ENCODE measurements at regions not wholly inside any gene's neighbourhood (a gene's known extent, or its start where the extent isn't known, plus 50 kb on each side); places are given as distances from the start of the nearest gene placed in this dataset.

DNA sequence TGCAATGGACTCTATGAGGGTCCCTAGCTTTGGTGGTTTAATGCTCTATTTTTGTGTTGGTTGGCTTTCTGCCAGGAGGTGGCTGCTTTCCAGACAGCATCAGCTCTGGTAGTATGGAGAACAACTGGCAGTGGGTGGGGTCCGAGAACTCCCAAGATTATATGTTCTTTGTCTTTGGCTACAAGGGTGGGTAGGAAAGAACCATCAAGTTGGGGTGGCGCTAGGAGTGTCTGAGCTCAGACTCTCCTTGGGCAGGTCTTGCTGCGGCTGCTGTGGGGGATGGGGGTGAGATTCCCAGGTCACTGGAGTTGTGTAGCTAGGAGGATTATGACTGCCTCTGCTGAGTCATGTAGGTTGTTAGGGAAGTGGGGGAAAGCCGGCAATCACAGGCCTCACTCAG, 976.1 kb upstream of the GYPC start:
- Histone ChIP-seq H3K23ac (ENCODE audit: low read length in 2 of 2) (no peak overlapping the region), H4K8ac (ENCODE audit: low read length) (no peak overlapping the region), H3K18ac (ENCODE audit: low read depth in 1 of 2, low read length in 2 of 2) (no peak overlapping the region), H2AK5ac (ENCODE audit: low read length, severe bottlenecking) (no peak overlapping the region), H2BK12ac (ENCODE audit: low read length in 2 of 2) (no peak overlapping the region), H4K91ac (ENCODE audit: low read length) (no peak overlapping the region), H2BK15ac (ENCODE audit: low read depth, poor library complexity, severe bottlenecking) (no peak overlapping the region), H3K27me3 (ENCODE audit: control insufficient read depth in 1 of 2, insufficient read depth in 1 of 2, low read length in 2 of 2) (no peaks in the 10 kb centered on the region), H3K36me3 (ENCODE audit: control insufficient read depth in 1 of 2, insufficient read depth in 2 of 2, low read depth in 1 of 2, low read length in 2 of 2) (no peaks in the 10 kb centered on the region), H3K4me3 (ENCODE audit: insufficient read depth in 1 of 2, low read depth in 1 of 2, low read length in 2 of 2) (no peak overlapping the region), H3K14ac (ENCODE audit: low read length in 2 of 2) (no peak overlapping the region), H3K4me1 (ENCODE audit: control insufficient read depth, insufficient read depth, low read depth, low read length) (no peaks in the 10 kb centered on the region), H3K9me3 (ENCODE audit: control insufficient read depth, low read length) (peaks cover 9% of the 10 kb centered on the region), H2BK5ac (ENCODE audit: low read depth, low read length, poor library complexity, severe bottlenecking) (no peak overlapping the region), H2BK120ac (ENCODE audit: low read depth, low read length) (no peak overlapping the region), H2AFZ (ENCODE audit: low read depth, low read length) (no peak overlapping the region), H3K79me1 (replicated peaks; ENCODE audit: low read length, poor library complexity, severe bottlenecking) (no peaks in the 10 kb centered on the region), H3K9ac (ENCODE audit: low read length) (no peak overlapping the region), H3K27ac (ENCODE audit: low read length, poor library complexity, severe bottlenecking) (no peak overlapping the region), H3K4ac (ENCODE audit: low read depth in 1 of 2, low read length in 2 of 2) (no peak overlapping the region), H3K4me2 (ENCODE audit: low read length, poor library complexity, severe bottlenecking) (no peak overlapping the region)
- no peak for DNase-seq
- WGBS = 76% methylated on average over 3 of the region's 4 CpGs

DNA sequence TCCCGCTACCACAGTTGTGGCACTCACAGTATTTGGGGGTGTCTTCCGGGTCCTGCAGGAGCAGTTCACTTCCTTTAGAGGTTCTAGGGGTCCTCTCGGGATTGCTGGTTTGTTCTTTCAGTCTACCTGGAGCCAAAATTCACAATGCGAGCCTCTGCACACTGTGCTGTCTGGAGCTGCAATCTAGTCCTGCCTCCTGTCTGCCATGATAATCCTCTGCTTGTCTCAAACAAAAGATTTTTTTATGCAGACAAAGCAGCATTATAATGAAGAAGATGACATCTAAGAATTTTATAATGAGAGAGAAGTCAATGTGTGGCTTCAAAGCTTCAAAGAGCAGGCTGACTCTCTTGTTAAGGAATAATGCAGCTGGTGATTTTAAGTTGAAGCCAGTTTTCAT, 975.1 kb upstream of the GYPC start:
- no peak overlapping the region for H3K27ac ChIP-seq (ENCODE audit: low read length, poor library complexity, severe bottlenecking)
- no peak overlapping the region for H3K14ac ChIP-seq (ENCODE audit: low read length in 2 of 2)
- no peak overlapping the region for H3K18ac ChIP-seq (ENCODE audit: low read depth in 1 of 2, low read length in 2 of 2)
- H2AK5ac ChIP-seq (ENCODE audit: low read length, severe bottlenecking) = no peak overlapping the region
- no peak overlapping the region for H3K4ac ChIP-seq (ENCODE audit: low read depth in 1 of 2, low read length in 2 of 2)
- H3K23ac ChIP-seq (ENCODE audit: low read length in 2 of 2) = no peak overlapping the region
- H2AFZ ChIP-seq (ENCODE audit: low read depth, low read length) = no peak overlapping the region
- no peak overlapping the region for H2BK120ac ChIP-seq (ENCODE audit: low read depth, low read length)
- WGBS = 89% methylated on average over 4 of the region's 4 CpGs
- H3K36me3 ChIP-seq (ENCODE audit: control insufficient read depth in 1 of 2, insufficient read depth in 2 of 2, low read depth in 1 of 2, low read length in 2 of 2) = no peaks in the 10 kb centered on the region
- no peak overlapping the region for H4K8ac ChIP-seq (ENCODE audit: low read length)
- H3K4me3 ChIP-seq (ENCODE audit: insufficient read depth in 1 of 2, low read depth in 1 of 2, low read length in 2 of 2) = no peak overlapping the region
- no peaks in the 10 kb centered on the region for H3K79me1 ChIP-seq (replicated peaks; ENCODE audit: low read length, poor library complexity, severe bottlenecking)
- no peak overlapping the region for H4K91ac ChIP-seq (ENCODE audit: low read length)
- no peak overlapping the region for H2BK5ac ChIP-seq (ENCODE audit: low read depth, low read length, poor library complexity, severe bottlenecking)
- H3K4me2 ChIP-seq (ENCODE audit: low read length, poor library complexity, severe bottlenecking) = no peak overlapping the region
- no peaks in the 10 kb centered on the region for H3K4me1 ChIP-seq (ENCODE audit: control insufficient read depth, insufficient read depth, low read depth, low read length)
- peaks cover 7% of the 10 kb centered on the region for H3K9me3 ChIP-seq (ENCODE audit: control insufficient read depth, low read length)
- no peak overlapping the region for H2BK12ac ChIP-seq (ENCODE audit: low read length in 2 of 2)
- no peaks in the 10 kb centered on the region for H3K27me3 ChIP-seq (ENCODE audit: control insufficient read depth in 1 of 2, insufficient read depth in 1 of 2, low read length in 2 of 2)
- DNase-seq = no peak
- H2BK15ac ChIP-seq (ENCODE audit: low read depth, poor library complexity, severe bottlenecking) = peak overlapping the region; percentile 67
- no peak overlapping the region for H3K9ac ChIP-seq (ENCODE audit: low read length)

DNA sequence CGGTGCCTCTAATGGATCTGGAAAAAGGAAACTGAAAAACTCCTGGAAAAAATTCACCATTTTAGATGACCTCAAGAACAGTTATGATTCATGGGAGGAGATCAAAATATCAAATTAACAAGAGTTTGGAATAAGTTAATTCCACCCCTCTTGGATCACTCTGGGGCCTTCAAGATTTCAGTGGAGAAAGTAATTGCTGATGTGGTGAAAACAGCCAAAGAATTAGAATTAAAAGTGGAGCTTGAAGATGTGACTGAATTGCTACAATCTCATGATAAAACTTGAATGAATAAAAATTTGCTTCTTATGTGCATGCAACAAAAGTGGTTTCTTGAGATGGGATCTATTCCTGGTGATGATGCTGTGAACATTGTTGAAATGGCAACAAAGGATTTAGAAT, 974.4 kb upstream of the GYPC start:
- no peak overlapping the region for H2AK5ac ChIP-seq (ENCODE audit: low read length, severe bottlenecking)
- H3K27me3 ChIP-seq (ENCODE audit: control insufficient read depth in 1 of 2, insufficient read depth in 1 of 2, low read length in 2 of 2) = no peaks in the 10 kb centered on the region
- WGBS = no CpG with 5 or more reads among the region's 1 CpG
- no peaks in the 10 kb centered on the region for H3K36me3 ChIP-seq (ENCODE audit: control insufficient read depth in 1 of 2, insufficient read depth in 2 of 2, low read depth in 1 of 2, low read length in 2 of 2)
- H3K4me2 ChIP-seq (ENCODE audit: low read length, poor library complexity, severe bottlenecking) = no peak overlapping the region
- no peak overlapping the region for H4K91ac ChIP-seq (ENCODE audit: low read length)
- no peak overlapping the region for H2BK15ac ChIP-seq (ENCODE audit: low read depth, poor library complexity, severe bottlenecking)
- no peak overlapping the region for H4K8ac ChIP-seq (ENCODE audit: low read length)
- no peaks in the 10 kb centered on the region for H3K79me1 ChIP-seq (replicated peaks; ENCODE audit: low read length, poor library complexity, severe bottlenecking)
- H2AFZ ChIP-seq (ENCODE audit: low read depth, low read length) = no peak overlapping the region
- peaks cover 7% of the 10 kb centered on the region for H3K9me3 ChIP-seq (ENCODE audit: control insufficient read depth, low read length)
- H3K4me3 ChIP-seq (ENCODE audit: insufficient read depth in 1 of 2, low read depth in 1 of 2, low read length in 2 of 2) = no peak overlapping the region
- H3K14ac ChIP-seq (ENCODE audit: low read length in 2 of 2) = no peak overlapping the region
- no peak overlapping the region for H2BK12ac ChIP-seq (ENCODE audit: low read length in 2 of 2)
- no peak overlapping the region for H3K23ac ChIP-seq (ENCODE audit: low read length in 2 of 2)
- H3K4me1 ChIP-seq (ENCODE audit: control insufficient read depth, insufficient read depth, low read depth, low read length) = no peaks in the 10 kb centered on the region
- no peak overlapping the region for H3K9ac ChIP-seq (ENCODE audit: low read length)
- H3K18ac ChIP-seq (ENCODE audit: low read depth in 1 of 2, low read length in 2 of 2) = no peak overlapping the region
- H2BK120ac ChIP-seq (ENCODE audit: low read depth, low read length) = no peak overlapping the region
- no peak overlapping the region for H3K27ac ChIP-seq (ENCODE audit: low read length, poor library complexity, severe bottlenecking)
- no peak for DNase-seq
- H3K4ac ChIP-seq (ENCODE audit: low read depth in 1 of 2, low read length in 2 of 2) = no peak overlapping the region
- H2BK5ac ChIP-seq (ENCODE audit: low read depth, low read length, poor library complexity, severe bottlenecking) = no peak overlapping the region

DNA sequence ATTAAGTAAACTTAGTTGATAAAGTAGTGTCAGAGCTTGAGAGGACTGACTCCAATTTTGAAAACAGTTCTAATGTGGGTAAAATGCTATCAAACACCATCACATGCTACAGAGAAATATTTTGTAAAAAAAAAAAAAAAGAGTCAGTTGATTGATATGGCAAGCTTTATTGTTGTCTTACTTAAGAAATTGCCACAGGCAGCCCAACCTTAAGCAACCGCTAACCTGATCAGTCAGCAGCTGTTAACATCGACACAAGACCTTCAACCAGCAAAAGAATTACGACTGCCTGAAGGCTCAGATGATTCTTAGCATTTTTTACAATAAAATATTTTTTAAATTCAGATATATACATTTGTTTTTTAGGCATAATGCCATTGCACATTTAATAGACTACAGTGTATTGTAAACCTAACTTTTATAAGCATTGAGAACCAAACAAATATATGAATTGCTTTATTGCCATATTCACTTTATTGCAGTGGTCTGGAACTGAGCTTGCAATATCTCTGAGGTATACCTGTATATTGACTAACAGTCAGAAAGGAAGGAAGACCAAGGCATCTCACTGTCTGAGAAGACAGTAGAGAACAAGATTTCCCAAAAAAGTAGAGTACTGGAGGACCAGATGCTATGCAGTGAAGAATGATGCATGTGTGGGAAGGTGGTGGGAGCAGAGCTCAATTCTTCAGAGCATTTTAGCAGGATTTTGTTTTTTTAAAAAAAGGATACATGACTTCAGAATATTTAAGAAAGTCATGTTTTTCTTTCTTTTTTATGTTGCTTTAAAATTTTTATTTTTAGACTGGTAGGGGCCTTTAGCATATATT, 973.8 kb upstream of the GYPC start:
- no peaks in the 10 kb centered on the region for H3K79me1 ChIP-seq (replicated peaks; ENCODE audit: low read length, poor library complexity, severe bottlenecking)
- no peak overlapping the region for H3K4me3 ChIP-seq (ENCODE audit: insufficient read depth in 1 of 2, low read depth in 1 of 2, low read length in 2 of 2)
- no peak overlapping the region for H2BK120ac ChIP-seq (ENCODE audit: low read depth, low read length)
- H3K27me3 ChIP-seq (ENCODE audit: control insufficient read depth in 1 of 2, insufficient read depth in 1 of 2, low read length in 2 of 2) = no peaks in the 10 kb centered on the region
- no peak overlapping the region for H3K18ac ChIP-seq (ENCODE audit: low read depth in 1 of 2, low read length in 2 of 2)
- H3K9me3 ChIP-seq (ENCODE audit: control insufficient read depth, low read length) = peaks cover 7% of the 10 kb centered on the region
- no peaks in the 10 kb centered on the region for H3K4me1 ChIP-seq (ENCODE audit: control insufficient read depth, insufficient read depth, low read depth, low read length)
- no peaks in the 10 kb centered on the region for H3K36me3 ChIP-seq (ENCODE audit: control insufficient read depth in 1 of 2, insufficient read depth in 2 of 2, low read depth in 1 of 2, low read length in 2 of 2)
- DNase-seq = no peak
- no peak overlapping the region for H2BK15ac ChIP-seq (ENCODE audit: low read depth, poor library complexity, severe bottlenecking)
- no peak overlapping the region for H4K8ac ChIP-seq (ENCODE audit: low read length)
- no peak overlapping the region for H3K23ac ChIP-seq (ENCODE audit: low read length in 2 of 2)
- no peak overlapping the region for H2AK5ac ChIP-seq (ENCODE audit: low read length, severe bottlenecking)
- H3K27ac ChIP-seq (ENCODE audit: low read length, poor library complexity, severe bottlenecking) = no peak overlapping the region
- H3K14ac ChIP-seq (ENCODE audit: low read length in 2 of 2) = no peak overlapping the region
- H3K9ac ChIP-seq (ENCODE audit: low read length) = no peak overlapping the region
- H2BK12ac ChIP-seq (ENCODE audit: low read length in 2 of 2) = no peak overlapping the region
- WGBS = no CpG with 5 or more reads among the region's 3 CpGs
- H3K4ac ChIP-seq (ENCODE audit: low read depth in 1 of 2, low read length in 2 of 2) = no peak overlapping the region
- H3K4me2 ChIP-seq (ENCODE audit: low read length, poor library complexity, severe bottlenecking) = no peak overlapping the region
- no peak overlapping the region for H2AFZ ChIP-seq (ENCODE audit: low read depth, low read length)
- no peak overlapping the region for H4K91ac ChIP-seq (ENCODE audit: low read length)
- no peak overlapping the region for H2BK5ac ChIP-seq (ENCODE audit: low read depth, low read length, poor library complexity, severe bottlenecking)
